Stimulated activated CD4-positive, alpha-beta T cell treated with anti-CD3 and anti-CD28 coated beads, Interleukin-15, amount 100 ng/mL, for 24 hours (primary cell): ENCODE measurements at regions not wholly inside any gene's neighbourhood (a gene's known extent, or its start where the extent isn't known, plus 50 kb on each side); places are given as distances from the start of the nearest gene placed in this dataset.
"Not testable (repeated sequence)": the region's sequence is repeated elsewhere in the genome, so short reads cannot be mapped to it uniquely, and the experiment has no call there.

Experiments used
- DNase-seq: peaks from one replicate; pipeline ENCODE4 v3.0.0-alpha.2; 2020

- no peak for DNase-seq
Observed at GRCh38 chr1:213418268-213419071, 367.4 kb downstream of the RPS6KC1 start.

GRCh38 chr1:213419401-213420030 is 368.5 kb downstream of the RPS6KC1 start:
- DNase-seq = no peak

GRCh38 chr1:213421178-213421577 is 370.1 kb downstream of the RPS6KC1 start:
- DNase-seq = not testable (repeated sequence)

GRCh38 chr1:213423041-213423440 is 372.0 kb downstream of the RPS6KC1 start:
- no peak for DNase-seq

- DNase-seq = no peak
Observed at GRCh38 chr1:213423605-213424004, 372.6 kb downstream of the RPS6KC1 start.

GRCh38 chr1:213425376-213426030 is 374.5 kb downstream of the RPS6KC1 start:
- DNase-seq = no peak

- DNase-seq = no peak
Observed at GRCh38 chr1:213429642-213430041, 378.6 kb downstream of the RPS6KC1 start.

- no peak for DNase-seq
Observed at GRCh38 chr1:213435715-213436114, 384.7 kb downstream of the RPS6KC1 start.

- DNase-seq = no peak
Observed at GRCh38 chr1:213438339-213438738, 387.3 kb downstream of the RPS6KC1 start.

- no peak for DNase-seq
Observed at GRCh38 chr1:213439703-213440102, 388.7 kb downstream of the RPS6KC1 start.

- no peak for DNase-seq
Observed at GRCh38 chr1:213440766-213441165, 389.7 kb downstream of the RPS6KC1 start.

- DNase-seq = no peak
Observed at GRCh38 chr1:213443415-213443814, 392.4 kb downstream of the RPS6KC1 start.

- DNase-seq = no peak
Observed at GRCh38 chr1:213444224-213444623, 393.2 kb downstream of the RPS6KC1 start.

- DNase-seq = no peak
Observed at GRCh38 chr1:213446496-213446895, 395.5 kb downstream of the RPS6KC1 start.

GRCh38 chr1:213448360-213448759 is 397.3 kb downstream of the RPS6KC1 start:
- no peak for DNase-seq

GRCh38 chr1:213448776-213449175 is 397.7 kb downstream of the RPS6KC1 start:
- DNase-seq = no peak

GRCh38 chr1:213452501-213452900 is 401.5 kb downstream of the RPS6KC1 start:
- no peak for DNase-seq

- no peak for DNase-seq
Observed at GRCh38 chr1:213457186-213457585, 406.1 kb downstream of the RPS6KC1 start.

GRCh38 chr1:213457733-213458132 is 406.7 kb downstream of the RPS6KC1 start:
- no peak for DNase-seq

GRCh38 chr1:213462374-213462773 is 411.3 kb downstream of the RPS6KC1 start:
- DNase-seq = not testable (repeated sequence)

GRCh38 chr1:213464786-213465460 is 413.9 kb downstream of the RPS6KC1 start:
- no peak for DNase-seq

GRCh38 chr1:213466541-213466940 is 415.5 kb downstream of the RPS6KC1 start:
- DNase-seq = no peak

GRCh38 chr1:213474054-213474453 is 423.0 kb downstream of the RPS6KC1 start:
- no peak for DNase-seq
